ENCODE measurements at regions not wholly inside any gene's neighbourhood (a gene's known extent, or its start where the extent isn't known, plus 50 kb on each side); places are given as distances from the start of the nearest gene placed in this dataset.

DNA sequence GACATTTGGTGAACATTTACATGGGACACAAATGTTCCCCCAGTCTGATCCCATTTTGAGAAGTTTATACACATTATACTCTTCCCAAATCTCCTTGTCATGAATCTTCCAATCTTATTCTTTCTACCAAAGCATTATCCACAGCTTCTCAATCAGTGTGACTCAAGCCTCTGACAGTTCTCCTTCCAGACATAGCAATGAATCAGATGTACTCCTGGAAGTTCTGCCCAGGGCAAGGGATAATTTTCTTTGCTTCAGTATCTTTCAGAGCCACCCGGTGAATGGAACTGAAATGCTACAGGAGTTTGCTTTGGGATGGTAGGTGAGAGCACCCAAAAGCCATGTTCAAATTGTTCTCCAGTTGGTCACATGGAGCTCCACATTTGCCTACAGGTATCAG is 145.5 kb downstream of the ANXA5 start:
- H4K20me1 ChIP-seq (ENCODE audit: insufficient read depth) = no peaks in the 10 kb centered on the region
- WGBS, 2 experiments (ENCODE audit: low coverage in 1 of 2, low lambda C conversion rate in 2 of 2, missing lambda C conversion rate in 2 of 2) = 0 to 6% methylated on average over 1 of the region's 1 CpG
- H3K4me1 ChIP-seq (ENCODE audit: insufficient read depth) = no peaks in the 10 kb centered on the region
- H3K27ac ChIP-seq = no peak overlapping the region
- H2AFZ ChIP-seq = no peak overlapping the region
- peaks cover 12% of the 10 kb centered on the region for H3K27me3 ChIP-seq (replicated peaks; ENCODE audit: insufficient read depth)
- no peaks in the 10 kb centered on the region for H3F3A ChIP-seq (ENCODE audit: insufficient read depth)
- no peak overlapping the region for H3K4me2 ChIP-seq (ENCODE audit: unreplicated experiment)
- no peak overlapping the region for H3K4me3 ChIP-seq
- H3K79me2 ChIP-seq (ENCODE audit: insufficient read depth) = no peaks in the 10 kb centered on the region
- no peaks in the 10 kb centered on the region for H3K9me2 ChIP-seq (ENCODE audit: insufficient read depth)
- no peak for TF ChIP-seq EZH2phosphoT487 (IDR thresholded peaks at IDR 0.05; ENCODE audit: insufficient read depth, low read depth)
- no peak for TF ChIP-seq EZH2 (IDR thresholded peaks at IDR 0.05; ENCODE audit: insufficient read depth, poor library complexity, severe bottlenecking)
- DNase-seq = peak; percentile 10
- no peak overlapping the region for H3K9ac ChIP-seq
- no peaks in the 10 kb centered on the region for H3K36me3 ChIP-seq (ENCODE audit: low read depth)
- in situ Hi-C loops (cut with MboI) = no loop called here
- no peaks in the 10 kb centered on the region for H3K9me3 ChIP-seq (ENCODE audit: low read depth)

DNA sequence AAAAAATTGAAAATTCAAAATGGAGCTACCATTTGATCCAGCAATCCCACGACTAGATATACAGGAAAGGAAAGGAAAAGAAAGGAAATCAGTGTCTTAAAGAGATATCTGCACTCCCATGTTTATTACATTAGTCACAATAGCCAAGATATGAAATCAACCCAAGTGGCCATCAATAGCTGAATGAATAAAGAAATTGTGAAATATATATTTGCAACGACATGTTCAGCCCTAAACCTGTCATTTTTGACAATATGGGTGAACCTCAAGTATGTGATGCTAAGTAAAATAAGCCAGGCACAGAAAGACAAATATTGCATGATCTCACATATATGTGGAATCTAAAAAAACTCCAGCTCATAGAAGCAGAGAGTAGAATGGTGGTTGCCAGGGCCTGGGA is 155.1 kb downstream of the ANXA5 start:
- Histone ChIP-seq H3K9me3 (ENCODE audit: low read depth) (no peaks in the 10 kb centered on the region), H3K9ac (no peak overlapping the region), H3K27me3 (replicated peaks; ENCODE audit: insufficient read depth) (no peaks in the 10 kb centered on the region; the same call in 1 of the 2 replicates), H3K4me1 (ENCODE audit: insufficient read depth) (no peaks in the 10 kb centered on the region), H3K9me2 (ENCODE audit: insufficient read depth) (no peaks in the 10 kb centered on the region), H3K79me2 (ENCODE audit: insufficient read depth) (no peaks in the 10 kb centered on the region), H3K4me2 (ENCODE audit: unreplicated experiment) (no peak overlapping the region), H3F3A (ENCODE audit: insufficient read depth) (no peaks in the 10 kb centered on the region), H4K20me1 (ENCODE audit: insufficient read depth) (no peaks in the 10 kb centered on the region), H3K27ac (no peak overlapping the region), H3K36me3 (ENCODE audit: low read depth) (no peaks in the 10 kb centered on the region), H2AFZ (no peak overlapping the region), H3K4me3 (no peak overlapping the region)
- in situ Hi-C loops (cut with MboI) = no loop called here
- DNase-seq = no peak
- WGBS, 2 experiments (ENCODE audit: low coverage in 1 of 2, low lambda C conversion rate in 2 of 2, missing lambda C conversion rate in 2 of 2) = 0 to 5% methylated on average over 2 of the region's 2 CpGs
- TF ChIP-seq EZH2 (IDR thresholded peaks at IDR 0.05; ENCODE audit: insufficient read depth, poor library complexity, severe bottlenecking) (no peak), EZH2phosphoT487 (IDR thresholded peaks at IDR 0.05; ENCODE audit: insufficient read depth, low read depth) (no peak)

DNA sequence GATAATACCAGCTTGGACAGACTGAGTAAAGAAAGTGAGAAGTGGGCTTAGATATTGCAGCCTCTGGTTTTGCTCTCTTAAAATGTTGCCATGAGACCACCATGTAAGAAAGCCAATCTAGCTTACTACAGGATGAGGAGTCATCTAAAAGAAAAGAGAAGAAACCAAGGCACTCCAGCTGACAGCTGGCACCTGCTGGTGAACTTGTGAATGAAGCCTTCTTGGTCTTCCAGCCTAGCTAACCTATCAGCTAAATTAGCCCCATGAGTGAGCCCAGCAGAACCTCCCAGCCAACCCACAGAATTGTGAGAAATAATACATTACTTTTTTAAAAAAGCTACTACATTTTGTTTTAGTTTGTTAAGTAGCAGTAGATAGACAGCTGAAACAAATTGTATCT is 154.5 kb upstream of the QRFPR start:
- H3K4me3 ChIP-seq = no peak overlapping the region
- H3K4me2 ChIP-seq (ENCODE audit: unreplicated experiment) = no peak overlapping the region
- no peak for DNase-seq
- no peaks in the 10 kb centered on the region for H3F3A ChIP-seq (ENCODE audit: insufficient read depth)
- H4K20me1 ChIP-seq (ENCODE audit: insufficient read depth) = no peaks in the 10 kb centered on the region
- no peak overlapping the region for H2AFZ ChIP-seq
- in situ Hi-C loops (cut with MboI) = no loop called here
- H3K9me2 ChIP-seq (ENCODE audit: insufficient read depth) = no peaks in the 10 kb centered on the region
- no peaks in the 10 kb centered on the region for H3K36me3 ChIP-seq (ENCODE audit: low read depth)
- peaks cover 6% of the 10 kb centered on the region for H3K27me3 ChIP-seq (replicated peaks; ENCODE audit: insufficient read depth)
- no peaks in the 10 kb centered on the region for H3K79me2 ChIP-seq (ENCODE audit: insufficient read depth)
- H3K4me1 ChIP-seq (ENCODE audit: insufficient read depth) = no peaks in the 10 kb centered on the region
- no peak overlapping the region for H3K27ac ChIP-seq
- no peak overlapping the region for H3K9ac ChIP-seq
- no peaks in the 10 kb centered on the region for H3K9me3 ChIP-seq (ENCODE audit: low read depth)
- TF ChIP-seq EZH2phosphoT487 (IDR thresholded peaks at IDR 0.05; ENCODE audit: insufficient read depth, low read depth) (no peak), EZH2 (IDR thresholded peaks at IDR 0.05; ENCODE audit: insufficient read depth, poor library complexity, severe bottlenecking) (no peak)

- TF ChIP-seq EZH2 (IDR thresholded peaks at IDR 0.05; ENCODE audit: insufficient read depth, poor library complexity, severe bottlenecking) = no peak
- TF ChIP-seq EZH2phosphoT487 (IDR thresholded peaks at IDR 0.05; ENCODE audit: insufficient read depth, low read depth) = no peak
- 41 to 55% methylated on average over 2 of the region's 2 CpGs for WGBS, 2 experiments (ENCODE audit: low coverage in 1 of 2, low lambda C conversion rate in 2 of 2, missing lambda C conversion rate in 2 of 2)
- no peak overlapping the region for H3K27ac ChIP-seq
- H3K36me3 ChIP-seq (ENCODE audit: low read depth) = no peaks in the 10 kb centered on the region
- in situ Hi-C loops (cut with MboI) = no loop called here
- H3K79me2 ChIP-seq (ENCODE audit: insufficient read depth) = no peaks in the 10 kb centered on the region
- H3K4me3 ChIP-seq = no peak overlapping the region
- no peaks in the 10 kb centered on the region for H3F3A ChIP-seq (ENCODE audit: insufficient read depth)
- no peaks in the 10 kb centered on the region for H4K20me1 ChIP-seq (ENCODE audit: insufficient read depth)
- no peaks in the 10 kb centered on the region for H3K9me3 ChIP-seq (ENCODE audit: low read depth)
- no peak overlapping the region for H3K9ac ChIP-seq
- H2AFZ ChIP-seq = no peak overlapping the region
- H3K9me2 ChIP-seq (ENCODE audit: insufficient read depth) = no peaks in the 10 kb centered on the region
- DNase-seq = no peak
- peaks cover 13% of the 10 kb centered on the region for H3K27me3 ChIP-seq (replicated peaks; ENCODE audit: insufficient read depth)
- H3K4me2 ChIP-seq (ENCODE audit: unreplicated experiment) = no peak overlapping the region
- H3K4me1 ChIP-seq (ENCODE audit: insufficient read depth) = no peaks in the 10 kb centered on the region
These were observed 153.4 kb upstream of the QRFPR start for GRCh38 chr4:121534187-121534586.

DNA sequence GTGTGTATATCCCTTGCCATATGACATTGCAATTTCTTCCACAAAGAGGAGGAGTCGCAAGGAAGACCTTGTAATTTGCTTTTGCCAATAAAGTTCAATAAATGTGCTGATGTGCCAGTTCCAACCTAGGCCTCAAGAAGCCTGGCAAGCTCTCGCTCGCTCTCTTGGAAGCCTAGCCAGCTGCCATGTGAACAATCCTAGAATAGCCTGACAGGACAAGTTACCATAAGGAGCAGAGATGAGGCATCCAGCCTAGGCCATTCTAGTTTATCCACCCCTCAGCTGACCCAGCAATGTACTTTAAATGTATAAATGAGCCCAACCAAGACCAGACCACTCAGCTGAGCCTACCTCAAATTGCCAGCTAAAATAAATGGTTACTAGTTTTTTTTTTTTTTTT is 145.7 kb upstream of the QRFPR start:
- 58 to 67% methylated on average over 3 of the region's 3 CpGs for WGBS, 2 experiments (ENCODE audit: low coverage in 1 of 2, low lambda C conversion rate in 2 of 2, missing lambda C conversion rate in 2 of 2)
- Histone ChIP-seq H2AFZ (no peak overlapping the region), H3K27me3 (replicated peaks; ENCODE audit: insufficient read depth) (0 out of 2 replicates have a peak, but pooled peaks cover 11% of the 10 kb centered on the region), H3F3A (ENCODE audit: insufficient read depth) (no peaks in the 10 kb centered on the region), H3K9me2 (ENCODE audit: insufficient read depth) (no peaks in the 10 kb centered on the region), H3K4me2 (ENCODE audit: unreplicated experiment) (no peak overlapping the region), H3K4me3 (no peak overlapping the region), H3K9me3 (ENCODE audit: low read depth) (no peaks in the 10 kb centered on the region), H3K9ac (no peak overlapping the region), H4K20me1 (ENCODE audit: insufficient read depth) (no peaks in the 10 kb centered on the region), H3K36me3 (ENCODE audit: low read depth) (no peaks in the 10 kb centered on the region), H3K79me2 (ENCODE audit: insufficient read depth) (no peaks in the 10 kb centered on the region), H3K4me1 (ENCODE audit: insufficient read depth) (no peaks in the 10 kb centered on the region), H3K27ac (no peak overlapping the region)
- in situ Hi-C loops (cut with MboI) = no loop called here
- DNase-seq = no peak
- TF ChIP-seq EZH2phosphoT487 (IDR thresholded peaks at IDR 0.05; ENCODE audit: insufficient read depth, low read depth) (no peak), EZH2 (IDR thresholded peaks at IDR 0.05; ENCODE audit: insufficient read depth, poor library complexity, severe bottlenecking) (no peak)

Measured in GM23248 (cell line).